ENCODE measurements at regions not wholly inside any gene's neighbourhood (a gene's known extent, or its start where the extent isn't known, plus 50 kb on each side); places are given as distances from the start of the nearest gene placed in this dataset.

DNA sequence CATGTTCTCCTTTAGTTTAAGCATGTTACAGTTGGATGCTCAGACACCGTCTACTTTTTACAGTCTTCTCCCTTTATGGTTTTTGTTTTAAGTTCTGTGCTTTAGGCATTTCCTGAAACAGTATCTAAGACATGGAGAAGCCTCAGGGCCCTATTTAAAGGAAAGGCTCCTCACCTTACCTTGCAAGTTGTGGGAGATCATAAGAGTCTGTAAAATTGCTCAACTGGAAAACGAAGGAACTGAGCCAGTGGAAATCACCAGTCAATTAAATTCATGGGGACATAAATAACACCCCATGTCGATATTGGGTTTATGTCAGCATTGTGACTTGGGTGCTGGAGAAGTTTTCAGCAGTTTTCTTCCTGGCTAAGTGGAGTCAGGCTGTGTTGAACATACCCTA, 239.2 kb downstream of the KIF4B start:
- no peak overlapping the region for H4K8ac ChIP-seq (ENCODE audit: low read depth, low read length)
- no peak overlapping the region for H3K27ac ChIP-seq (replicated peaks; ENCODE audit: low read length)
- H3K4ac ChIP-seq (ENCODE audit: low read length) = no peak overlapping the region
- no peak overlapping the region for H4K91ac ChIP-seq (ENCODE audit: low read depth, low read length, poor library complexity)
- H3K9ac ChIP-seq (ENCODE audit: low read depth, low read length, poor library complexity) = no peak overlapping the region
- no CpG with 5 or more reads among the region's 3 CpGs for WGBS, 2 donors (ENCODE audit: extremely low coverage in 2 of 2, insufficient read length in 2 of 2, insufficient replicate concordance in 1 of 2)
- H2BK5ac ChIP-seq (ENCODE audit: low read length) = no peak overlapping the region
- no peaks in the 10 kb centered on the region for H3K79me1 ChIP-seq (ENCODE audit: low read depth, low read length)
- no peak overlapping the region for H2AK5ac ChIP-seq (ENCODE audit: low read depth, low read length)
- no peak overlapping the region for H2BK120ac ChIP-seq (ENCODE audit: low read depth, low read length)
- no peaks in the 10 kb centered on the region for H3K27me3 ChIP-seq (ENCODE audit: control insufficient read depth in 3 of 3, insufficient read depth in 3 of 3, low read depth in 1 of 3, low read length in 3 of 3)
- no peak for DNase-seq (ENCODE audit: low spot score)
- no peak overlapping the region for H3K4me2 ChIP-seq (ENCODE audit: insufficient read depth, low read length, poor library complexity, severe bottlenecking)
- no peak overlapping the region for H2BK12ac ChIP-seq (ENCODE audit: low read length)
- no peaks in the 10 kb centered on the region for H3K36me3 ChIP-seq (replicated peaks in 1 of 2; ENCODE audit: control insufficient read depth in 2 of 2, insufficient read depth in 2 of 2, low read length in 2 of 2)
- no peak overlapping the region for H3K4me3 ChIP-seq (ENCODE audit: low read length in 2 of 2)
- H3K23ac ChIP-seq (ENCODE audit: low read depth, low read length, poor library complexity) = no peak overlapping the region
- no peak overlapping the region for H3K14ac ChIP-seq (ENCODE audit: low read length)
- H2BK15ac ChIP-seq (ENCODE audit: low read length) = no peak overlapping the region
- no peak overlapping the region for H2AFZ ChIP-seq (ENCODE audit: low read length)
- peaks cover 0 to 3% of the 10 kb centered on the region in 2 donors for H3K4me1 ChIP-seq (ENCODE audit: control insufficient read depth in 2 of 2, insufficient read depth in 1 of 2, low read depth in 1 of 2, low read length in 2 of 2)
- no peaks in the 10 kb centered on the region for H3K9me3 ChIP-seq (replicated peaks in 1 of 2; ENCODE audit: control insufficient read depth in 2 of 2, insufficient read depth in 1 of 2, low read depth in 1 of 2, low read length in 2 of 2)
- H3K18ac ChIP-seq (ENCODE audit: low read length) = no peak overlapping the region

DNA sequence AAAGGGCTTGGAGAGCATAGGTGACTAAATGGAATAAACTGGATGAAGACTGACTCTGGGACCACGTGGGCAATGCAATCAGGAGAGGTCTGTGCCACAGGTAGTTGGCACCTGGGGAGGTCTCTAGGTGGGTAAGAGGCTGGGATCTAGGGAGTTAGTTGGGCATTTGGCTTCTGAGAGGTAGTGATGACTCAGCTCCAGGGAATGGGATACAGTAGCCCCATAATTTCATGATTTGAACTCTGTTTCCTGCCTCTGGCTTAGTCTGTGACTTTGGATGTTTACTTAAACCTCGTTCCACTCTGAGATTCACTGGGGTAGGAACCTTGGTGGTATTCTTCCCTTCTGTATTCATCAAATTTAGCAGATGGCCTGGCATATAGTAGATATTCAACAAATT, 240.8 kb downstream of the KIF4B start:
- Histone ChIP-seq H2BK15ac (ENCODE audit: low read length) (no peak overlapping the region), H4K8ac (ENCODE audit: low read depth, low read length) (no peak overlapping the region), H2BK120ac (ENCODE audit: low read depth, low read length) (no peak overlapping the region), H3K9ac (ENCODE audit: low read depth, low read length, poor library complexity) (no peak overlapping the region), H3K4me3 (ENCODE audit: low read length in 2 of 2) (no peak overlapping the region), H3K14ac (ENCODE audit: low read length) (no peak overlapping the region), H3K18ac (ENCODE audit: low read length) (no peak overlapping the region), H2BK5ac (ENCODE audit: low read length) (no peak overlapping the region), H2AK5ac (ENCODE audit: low read depth, low read length) (no peak overlapping the region), H3K36me3 (replicated peaks in 1 of 2; ENCODE audit: control insufficient read depth in 2 of 2, insufficient read depth in 2 of 2, low read length in 2 of 2) (no peaks in the 10 kb centered on the region), H3K4me1 (ENCODE audit: control insufficient read depth in 2 of 2, insufficient read depth in 1 of 2, low read depth in 1 of 2, low read length in 2 of 2) (peaks cover 0 to 3% of the 10 kb centered on the region in 2 donors), H3K79me1 (ENCODE audit: low read depth, low read length) (no peaks in the 10 kb centered on the region), H3K23ac (ENCODE audit: low read depth, low read length, poor library complexity) (no peak overlapping the region), H3K4me2 (ENCODE audit: insufficient read depth, low read length, poor library complexity, severe bottlenecking) (no peak overlapping the region), H4K91ac (ENCODE audit: low read depth, low read length, poor library complexity) (no peak overlapping the region), H3K27me3 (ENCODE audit: control insufficient read depth in 3 of 3, insufficient read depth in 3 of 3, low read depth in 1 of 3, low read length in 3 of 3) (no peaks in the 10 kb centered on the region), H2BK12ac (ENCODE audit: low read length) (no peak overlapping the region), H3K27ac (replicated peaks; ENCODE audit: low read length) (no peak overlapping the region), H3K4ac (ENCODE audit: low read length) (no peak overlapping the region), H2AFZ (ENCODE audit: low read length) (no peak overlapping the region), H3K9me3 (replicated peaks in 1 of 2; ENCODE audit: control insufficient read depth in 2 of 2, insufficient read depth in 1 of 2, low read depth in 1 of 2, low read length in 2 of 2) (no peaks in the 10 kb centered on the region)
- no peak for DNase-seq (ENCODE audit: low spot score)
- no CpG with 5 or more reads among the region's 2 CpGs for WGBS, 2 donors (ENCODE audit: extremely low coverage in 2 of 2, insufficient read length in 2 of 2, insufficient replicate concordance in 1 of 2)

DNA sequence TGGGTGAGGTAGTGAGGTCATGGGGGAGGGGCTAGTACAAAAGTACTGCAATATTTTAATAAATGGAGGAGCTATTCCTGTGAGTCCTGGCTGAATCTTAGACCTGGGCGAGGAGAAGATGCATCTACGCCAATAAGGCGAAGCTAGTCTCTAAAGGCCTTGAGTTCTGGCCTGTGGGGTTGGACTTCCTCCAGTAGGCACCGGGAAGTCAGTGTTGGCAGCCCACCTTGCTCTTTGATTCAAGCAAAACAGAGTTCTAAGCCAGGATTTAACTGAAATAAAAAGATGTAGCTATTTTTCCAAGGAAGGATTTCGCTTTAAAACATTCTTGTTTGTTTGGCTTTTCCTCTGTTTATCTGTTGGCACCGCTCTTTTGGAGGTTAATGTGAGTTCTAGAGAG, 244.6 kb downstream of the KIF4B start:
- no peak overlapping the region for H2BK120ac ChIP-seq (ENCODE audit: low read depth, low read length)
- no peak for DNase-seq (ENCODE audit: low spot score)
- H2AK5ac ChIP-seq (ENCODE audit: low read depth, low read length) = no peak overlapping the region
- no peak overlapping the region for H3K9ac ChIP-seq (ENCODE audit: low read depth, low read length, poor library complexity)
- no peak overlapping the region for H2BK15ac ChIP-seq (ENCODE audit: low read length)
- H3K4me3 ChIP-seq (ENCODE audit: low read length in 2 of 2) = no peak overlapping the region
- H3K23ac ChIP-seq (ENCODE audit: low read depth, low read length, poor library complexity) = no peak overlapping the region
- H4K8ac ChIP-seq (ENCODE audit: low read depth, low read length) = no peak overlapping the region
- no peak overlapping the region for H2AFZ ChIP-seq (ENCODE audit: low read length)
- no peak overlapping the region for H3K18ac ChIP-seq (ENCODE audit: low read length)
- no peaks in the 10 kb centered on the region for H3K79me1 ChIP-seq (ENCODE audit: low read depth, low read length)
- no peaks in the 10 kb centered on the region for H3K36me3 ChIP-seq (replicated peaks in 1 of 2; ENCODE audit: control insufficient read depth in 2 of 2, insufficient read depth in 2 of 2, low read length in 2 of 2)
- H3K4ac ChIP-seq (ENCODE audit: low read length) = no peak overlapping the region
- H3K14ac ChIP-seq (ENCODE audit: low read length) = no peak overlapping the region
- H2BK5ac ChIP-seq (ENCODE audit: low read length) = no peak overlapping the region
- no peak overlapping the region for H3K4me2 ChIP-seq (ENCODE audit: insufficient read depth, low read length, poor library complexity, severe bottlenecking)
- H4K91ac ChIP-seq (ENCODE audit: low read depth, low read length, poor library complexity) = no peak overlapping the region
- H2BK12ac ChIP-seq (ENCODE audit: low read length) = no peak overlapping the region
- no peaks in the 10 kb centered on the region for H3K9me3 ChIP-seq (replicated peaks in 1 of 2; ENCODE audit: control insufficient read depth in 2 of 2, insufficient read depth in 1 of 2, low read depth in 1 of 2, low read length in 2 of 2)
- H3K4me1 ChIP-seq (ENCODE audit: control insufficient read depth in 2 of 2, insufficient read depth in 1 of 2, low read depth in 1 of 2, low read length in 2 of 2) = no peaks in the 10 kb centered on the region
- WGBS, 2 donors (ENCODE audit: extremely low coverage in 2 of 2, insufficient read length in 2 of 2, insufficient replicate concordance in 1 of 2) = no CpG with 5 or more reads among the region's 6 CpGs
- no peaks in the 10 kb centered on the region for H3K27me3 ChIP-seq (ENCODE audit: control insufficient read depth in 3 of 3, insufficient read depth in 3 of 3, low read depth in 1 of 3, low read length in 3 of 3)
- no peak overlapping the region for H3K27ac ChIP-seq (replicated peaks; ENCODE audit: low read length)

DNA sequence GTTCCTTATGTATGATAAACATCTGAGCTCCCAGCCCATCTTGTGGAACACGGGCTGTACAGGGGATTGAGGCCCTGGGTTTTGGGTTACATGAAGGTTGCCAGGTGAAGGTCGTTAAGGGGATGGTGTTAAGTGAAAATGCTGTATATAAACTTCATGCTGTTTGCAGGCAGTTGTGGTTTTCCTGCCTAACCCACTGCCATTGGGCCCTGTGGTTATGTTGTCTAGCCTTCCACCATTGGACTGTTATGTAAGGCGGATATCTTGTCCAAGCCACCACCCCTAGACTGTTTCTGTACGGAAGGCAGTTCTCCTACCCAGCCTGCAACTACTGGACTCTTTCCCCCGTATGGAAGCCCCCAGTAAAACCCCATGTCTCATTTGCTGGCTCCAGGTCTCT, 246.1 kb downstream of the KIF4B start:
- H3K4me3 ChIP-seq (ENCODE audit: low read length in 2 of 2) = no peak overlapping the region
- no peak overlapping the region for H3K4me2 ChIP-seq (ENCODE audit: insufficient read depth, low read length, poor library complexity, severe bottlenecking)
- no peak overlapping the region for H2BK15ac ChIP-seq (ENCODE audit: low read length)
- no peaks in the 10 kb centered on the region for H3K4me1 ChIP-seq (ENCODE audit: control insufficient read depth in 2 of 2, insufficient read depth in 1 of 2, low read depth in 1 of 2, low read length in 2 of 2)
- no peak overlapping the region for H2BK12ac ChIP-seq (ENCODE audit: low read length)
- no peak overlapping the region for H2AK5ac ChIP-seq (ENCODE audit: low read depth, low read length)
- WGBS, 2 donors (ENCODE audit: extremely low coverage in 2 of 2, insufficient read length in 2 of 2, insufficient replicate concordance in 1 of 2) = no CpG with 5 or more reads among the region's 5 CpGs
- H3K18ac ChIP-seq (ENCODE audit: low read length) = no peak overlapping the region
- H2BK5ac ChIP-seq (ENCODE audit: low read length) = no peak overlapping the region
- H3K79me1 ChIP-seq (ENCODE audit: low read depth, low read length) = no peaks in the 10 kb centered on the region
- no peak overlapping the region for H3K27ac ChIP-seq (replicated peaks; ENCODE audit: low read length)
- H3K23ac ChIP-seq (ENCODE audit: low read depth, low read length, poor library complexity) = no peak overlapping the region
- H3K36me3 ChIP-seq (replicated peaks in 1 of 2; ENCODE audit: control insufficient read depth in 2 of 2, insufficient read depth in 2 of 2, low read length in 2 of 2) = no peaks in the 10 kb centered on the region
- H3K4ac ChIP-seq (ENCODE audit: low read length) = no peak overlapping the region
- H2BK120ac ChIP-seq (ENCODE audit: low read depth, low read length) = no peak overlapping the region
- no peaks in the 10 kb centered on the region for H3K9me3 ChIP-seq (replicated peaks in 1 of 2; ENCODE audit: control insufficient read depth in 2 of 2, insufficient read depth in 1 of 2, low read depth in 1 of 2, low read length in 2 of 2)
- H4K8ac ChIP-seq (ENCODE audit: low read depth, low read length) = no peak overlapping the region
- no peak overlapping the region for H2AFZ ChIP-seq (ENCODE audit: low read length)
- DNase-seq (ENCODE audit: low spot score) = no peak
- no peak overlapping the region for H3K9ac ChIP-seq (ENCODE audit: low read depth, low read length, poor library complexity)
- H3K14ac ChIP-seq (ENCODE audit: low read length) = no peak overlapping the region
- no peaks in the 10 kb centered on the region for H3K27me3 ChIP-seq (ENCODE audit: control insufficient read depth in 3 of 3, insufficient read depth in 3 of 3, low read depth in 1 of 3, low read length in 3 of 3)
- no peak overlapping the region for H4K91ac ChIP-seq (ENCODE audit: low read depth, low read length, poor library complexity)
